ENCODE measurements at regions not wholly inside any gene's neighbourhood (a gene's known extent, or its start where the extent isn't known, plus 50 kb on each side); places are given as distances from the start of the nearest gene placed in this dataset.

- WGBS (ENCODE audit: extremely low coverage, insufficient coverage, insufficient read length), result no CpG with 5 or more reads among the region's 4 CpGs
Measured at GRCh38 chr13:40863723-40864122, 74.3 kb downstream of the SLC25A15 start.

GRCh38 chr13:40874138-40874779 lies 84.8 kb downstream of the SLC25A15 start:
- Histone ChIP-seq H3K79me2 (ENCODE audit: control insufficient read depth, insufficient read depth, low read length, poor library complexity) (no peaks in the 10 kb centered on the region), H3K27ac (ENCODE audit: low read depth, low read length) (no peak overlapping the region), H2AFZ (ENCODE audit: insufficient read depth, low read length, poor library complexity) (no peak overlapping the region), H4K8ac (ENCODE audit: low read depth, low read length) (no peak overlapping the region), H3K79me1 (ENCODE audit: low read length) (no peaks in the 10 kb centered on the region), H3K4me1 (ENCODE audit: control insufficient read depth in 1 of 2, insufficient read depth in 2 of 2, low read length in 2 of 2) (no peaks in the 10 kb centered on the region), H3K23ac (ENCODE audit: low read length) (no peak overlapping the region), H3K4me2 (ENCODE audit: low read length) (no peak overlapping the region), H3K27me3 (ENCODE audit: insufficient read depth, low read length) (no peaks in the 10 kb centered on the region), H2BK12ac (ENCODE audit: low read length) (no peak overlapping the region), H2AK5ac (ENCODE audit: low read length) (no peak overlapping the region), H3K18ac (ENCODE audit: low read length) (no peak overlapping the region), H2BK120ac (ENCODE audit: insufficient read depth, low read length, poor library complexity) (no peak overlapping the region), H3K4me3 (ENCODE audit: low read depth, low read length) (no peak overlapping the region), H2BK5ac (ENCODE audit: low read depth, low read length, poor library complexity) (no peak overlapping the region), H4K12ac (ENCODE audit: low read depth, low read length) (no peak overlapping the region), H3K36me3 (ENCODE audit: control insufficient read depth in 1 of 2, insufficient read depth in 2 of 2, low read length in 2 of 2) (peaks cover 3 to 13% of the 10 kb centered on the region in 2 experiments), H3K4ac (ENCODE audit: low read depth, low read length) (no peak overlapping the region), H4K91ac (ENCODE audit: low read depth, low read length) (no peak overlapping the region), H3K9me3 (ENCODE audit: insufficient read depth, low read depth, low read length) (peaks cover 24% of the 10 kb centered on the region), H3K9ac (ENCODE audit: low read length) (no peak overlapping the region), H3K14ac (ENCODE audit: low read length) (no peak overlapping the region)
- DNase-seq, result peak in 1 of 2 donors; percentile 12
- WGBS (ENCODE audit: extremely low coverage, insufficient coverage, insufficient read length), result no CpG with 5 or more reads among the region's 5 CpGs

More at GRCh38 chr13:40863723-40864122, 74.3 kb downstream of the SLC25A15 start:
- Histone ChIP-seq H2AFZ (ENCODE audit: insufficient read depth, low read length, poor library complexity) (no peak overlapping the region), H4K8ac (ENCODE audit: low read depth, low read length) (no peak overlapping the region), H3K4me1 (ENCODE audit: control insufficient read depth in 1 of 2, insufficient read depth in 2 of 2, low read length in 2 of 2) (no peaks in the 10 kb centered on the region), H2AK5ac (ENCODE audit: low read length) (no peak overlapping the region), H3K18ac (ENCODE audit: low read length) (no peak overlapping the region), H3K14ac (ENCODE audit: low read length) (no peak overlapping the region), H3K9ac (ENCODE audit: low read length) (no peak overlapping the region), H3K79me1 (ENCODE audit: low read length) (no peaks in the 10 kb centered on the region), H2BK5ac (ENCODE audit: low read depth, low read length, poor library complexity) (no peak overlapping the region), H3K4ac (ENCODE audit: low read depth, low read length) (no peak overlapping the region), H4K91ac (ENCODE audit: low read depth, low read length) (no peak overlapping the region), H3K79me2 (ENCODE audit: control insufficient read depth, insufficient read depth, low read length, poor library complexity) (no peaks in the 10 kb centered on the region), H2BK12ac (ENCODE audit: low read length) (no peak overlapping the region), H3K9me3 (ENCODE audit: insufficient read depth, low read depth, low read length) (no peaks in the 10 kb centered on the region), H2BK120ac (ENCODE audit: insufficient read depth, low read length, poor library complexity) (no peak overlapping the region), H3K4me2 (ENCODE audit: low read length) (no peak overlapping the region), H3K4me3 (ENCODE audit: low read depth, low read length) (no peak overlapping the region), H3K23ac (ENCODE audit: low read length) (no peak overlapping the region), H3K27me3 (ENCODE audit: insufficient read depth, low read length) (no peaks in the 10 kb centered on the region), H3K36me3 (ENCODE audit: control insufficient read depth in 1 of 2, insufficient read depth in 2 of 2, low read length in 2 of 2) (no peaks in the 10 kb centered on the region), H3K27ac (ENCODE audit: low read depth, low read length) (no peak overlapping the region), H4K12ac (ENCODE audit: low read depth, low read length) (no peak overlapping the region)
- DNase-seq, result peak; percentile 23 to 56

- Histone ChIP-seq H4K91ac (ENCODE audit: low read depth, low read length) (no peak overlapping the region), H3K79me2 (ENCODE audit: control insufficient read depth, insufficient read depth, low read length, poor library complexity) (no peaks in the 10 kb centered on the region), H3K36me3 (ENCODE audit: control insufficient read depth in 1 of 2, insufficient read depth in 2 of 2, low read length in 2 of 2) (peaks cover 3 to 13% of the 10 kb centered on the region in 2 experiments), H3K27ac (ENCODE audit: low read depth, low read length) (no peak overlapping the region), H2BK5ac (ENCODE audit: low read depth, low read length, poor library complexity) (no peak overlapping the region), H2BK120ac (ENCODE audit: insufficient read depth, low read length, poor library complexity) (no peak overlapping the region), H3K4me3 (ENCODE audit: low read depth, low read length) (no peak overlapping the region), H3K9ac (ENCODE audit: low read length) (no peak overlapping the region), H3K4me2 (ENCODE audit: low read length) (no peak overlapping the region), H3K18ac (ENCODE audit: low read length) (no peak overlapping the region), H3K27me3 (ENCODE audit: insufficient read depth, low read length) (no peaks in the 10 kb centered on the region), H2BK12ac (ENCODE audit: low read length) (no peak overlapping the region), H2AK5ac (ENCODE audit: low read length) (no peak overlapping the region), H3K9me3 (ENCODE audit: insufficient read depth, low read depth, low read length) (peaks cover 28% of the 10 kb centered on the region), H3K4me1 (ENCODE audit: control insufficient read depth in 1 of 2, insufficient read depth in 2 of 2, low read length in 2 of 2) (no peaks in the 10 kb centered on the region), H2AFZ (ENCODE audit: insufficient read depth, low read length, poor library complexity) (no peak overlapping the region), H3K79me1 (ENCODE audit: low read length) (no peaks in the 10 kb centered on the region), H4K12ac (ENCODE audit: low read depth, low read length) (no peak overlapping the region), H3K23ac (ENCODE audit: low read length) (no peak overlapping the region), H3K14ac (ENCODE audit: low read length) (no peak overlapping the region), H4K8ac (ENCODE audit: low read depth, low read length) (no peak overlapping the region), H3K4ac (ENCODE audit: low read depth, low read length) (no peak overlapping the region)
- WGBS (ENCODE audit: extremely low coverage, insufficient coverage, insufficient read length), result no CpG with 5 or more reads among the region's 4 CpGs
- DNase-seq, result peak in 1 of 2 donors; percentile 3
Measured at GRCh38 chr13:40875044-40875443, 85.6 kb downstream of the SLC25A15 start.

DNA sequence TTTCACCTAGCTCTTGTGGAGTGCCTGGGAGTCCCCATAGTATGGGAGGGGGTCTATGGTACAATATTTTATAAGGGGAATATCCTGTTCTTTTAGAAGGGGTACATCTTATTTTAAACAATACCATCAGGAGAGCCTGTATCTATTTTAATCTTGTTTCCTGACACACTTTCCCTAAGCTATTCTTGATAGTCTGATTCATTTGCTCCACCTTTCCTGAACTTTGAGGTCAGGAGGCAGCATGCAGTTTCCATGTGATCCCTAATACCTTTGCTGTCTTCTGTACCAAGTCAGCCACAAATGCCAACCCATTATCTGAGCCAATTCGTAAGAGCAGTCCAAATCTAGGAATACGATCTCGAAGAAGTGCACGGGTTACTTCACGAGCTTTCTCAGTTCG lies 86.2 kb downstream of the SLC25A15 start:
- no peak overlapping the region for H3K23ac ChIP-seq (ENCODE audit: low read length)
- H3K79me2 ChIP-seq (ENCODE audit: control insufficient read depth, insufficient read depth, low read length, poor library complexity), result no peaks in the 10 kb centered on the region
- H4K8ac ChIP-seq (ENCODE audit: low read depth, low read length), result no peak overlapping the region
- no peak overlapping the region for H3K4ac ChIP-seq (ENCODE audit: low read depth, low read length)
- peaks cover 31% of the 10 kb centered on the region for H3K9me3 ChIP-seq (ENCODE audit: insufficient read depth, low read depth, low read length)
- H3K18ac ChIP-seq (ENCODE audit: low read length), result no peak overlapping the region
- no peak overlapping the region for H3K14ac ChIP-seq (ENCODE audit: low read length)
- no peak overlapping the region for H3K27ac ChIP-seq (ENCODE audit: low read depth, low read length)
- H2BK12ac ChIP-seq (ENCODE audit: low read length), result no peak overlapping the region
- H3K27me3 ChIP-seq (ENCODE audit: insufficient read depth, low read length), result no peaks in the 10 kb centered on the region
- H3K9ac ChIP-seq (ENCODE audit: low read length), result no peak overlapping the region
- no CpG with 5 or more reads among the region's 6 CpGs for WGBS (ENCODE audit: extremely low coverage, insufficient coverage, insufficient read length)
- peaks cover 3 to 13% of the 10 kb centered on the region in 2 experiments for H3K36me3 ChIP-seq (ENCODE audit: control insufficient read depth in 1 of 2, insufficient read depth in 2 of 2, low read length in 2 of 2)
- H3K79me1 ChIP-seq (ENCODE audit: low read length), result no peaks in the 10 kb centered on the region
- DNase-seq, result no peak
- H2AFZ ChIP-seq (ENCODE audit: insufficient read depth, low read length, poor library complexity), result no peak overlapping the region
- H3K4me1 ChIP-seq (ENCODE audit: control insufficient read depth in 1 of 2, insufficient read depth in 2 of 2, low read length in 2 of 2), result no peaks in the 10 kb centered on the region
- H2BK120ac ChIP-seq (ENCODE audit: insufficient read depth, low read length, poor library complexity), result no peak overlapping the region
- H4K12ac ChIP-seq (ENCODE audit: low read depth, low read length), result no peak overlapping the region
- no peak overlapping the region for H3K4me3 ChIP-seq (ENCODE audit: low read depth, low read length)
- no peak overlapping the region for H2BK5ac ChIP-seq (ENCODE audit: low read depth, low read length, poor library complexity)
- H4K91ac ChIP-seq (ENCODE audit: low read depth, low read length), result no peak overlapping the region
- H3K4me2 ChIP-seq (ENCODE audit: low read length), result no peak overlapping the region
- H2AK5ac ChIP-seq (ENCODE audit: low read length), result no peak overlapping the region
